ENCODE measurements at regions not wholly inside any gene's neighbourhood (a gene's known extent, or its start where the extent isn't known, plus 50 kb on each side); places are given as distances from the start of the nearest gene placed in this dataset.

- TF ChIP-seq POLR2A (IDR thresholded peaks at IDR 0.05; ENCODE audit: low read depth, low read length) (no peak), POLR2AphosphoS5 (IDR thresholded peaks at IDR 0.05; ENCODE audit: low read depth, low read length) (no peak), TAF1 (IDR thresholded peaks at IDR 0.05; ENCODE audit: low read depth, low read length) (no peak), PAX5 (IDR thresholded peaks at IDR 0.05; ENCODE audit: insufficient read depth, low read length, severe bottlenecking) (no peak), POU2F2 (IDR thresholded peaks at IDR 0.05; ENCODE audit: low read depth, low read length) (no peak), SPI1 (IDR thresholded peaks at IDR 0.05; ENCODE audit: low read depth, low read length) (no peak)
Observed at GRCh38 chr5:109563189-109563588, 126.5 kb upstream of the MAN2A1 start.
